ENCODE measurements at regions not wholly inside any gene's neighbourhood (a gene's known extent, or its start where the extent isn't known, plus 50 kb on each side); places are given as distances from the start of the nearest gene placed in this dataset.

- ATAC-seq (no peak), DNase-seq (no peak)
- no peak for TF ChIP-seq CTCF (IDR thresholded peaks at IDR 0.05)
- H3K27ac ChIP-seq: no peak overlapping the region
- intact Hi-C loops (cut with DNase I): no loop called here
- peaks cover 0 to 10% (median 8%) of the 10 kb centered on the region in 9 donors for H3K4me1 ChIP-seq
- 73 to 79% methylated on average over 5 of the region's 5 CpGs for WGBS, 2 donors
- no peak overlapping the region for H3K4me3 ChIP-seq
- no peaks in the 10 kb centered on the region for H3K36me3 ChIP-seq
- H3K27me3 ChIP-seq: peaks cover 0 to 87% (median 72%) of the 10 kb centered on the region in 7 donors
- no peaks in the 10 kb centered on the region for H3K9me3 ChIP-seq
Observed at GRCh38 chr3:44026220-44026865, 215.3 kb upstream of the TOPAZ1 start.

GRCh38 chr3:44029100-44029499 is 212.6 kb upstream of the TOPAZ1 start:
- H3K4me3 ChIP-seq: no peak overlapping the region
- H3K27ac ChIP-seq: no peak overlapping the region
- intact Hi-C loops (cut with DNase I): no loop called here
- TF ChIP-seq CTCF (IDR thresholded peaks at IDR 0.05): no peak
- no peaks in the 10 kb centered on the region for H3K9me3 ChIP-seq
- no peaks in the 10 kb centered on the region for H3K36me3 ChIP-seq
- 81 to 83% methylated on average over 2 of the region's 2 CpGs for WGBS, 2 donors
- H3K4me1 ChIP-seq: no peaks in the 10 kb centered on the region
- peaks cover 0 to 66% (median 48%) of the 10 kb centered on the region in 7 donors for H3K27me3 ChIP-seq
- ATAC-seq: peak in 1 of 8 donors; percentile 30
- no peak for DNase-seq

- no peak for DNase-seq
- no peak for ATAC-seq
- no peak for TF ChIP-seq CTCF (IDR thresholded peaks at IDR 0.05)
- no peaks in the 10 kb centered on the region for H3K36me3 ChIP-seq
- WGBS, 2 donors: 86 to 88% methylated on average over 7 of the region's 7 CpGs
- H3K27ac ChIP-seq: no peak overlapping the region
- no peak overlapping the region for H3K4me3 ChIP-seq
- H3K4me1 ChIP-seq: no peaks in the 10 kb centered on the region
- intact Hi-C loops (cut with DNase I): no loop called here
- H3K9me3 ChIP-seq: no peaks in the 10 kb centered on the region
- peaks cover 0 to 60% (median 44%) of the 10 kb centered on the region in 7 donors for H3K27me3 ChIP-seq
Observed at GRCh38 chr3:44030285-44030684, 211.4 kb upstream of the TOPAZ1 start.

GRCh38 chr3:44030687-44031305 is 210.9 kb upstream of the TOPAZ1 start:
- Histone ChIP-seq H3K4me3 (no peak overlapping the region), H3K27me3 (peaks cover 0 to 60% (median 41%) of the 10 kb centered on the region in 7 donors), H3K27ac (no peak overlapping the region), H3K36me3 (no peaks in the 10 kb centered on the region), H3K4me1 (no peaks in the 10 kb centered on the region), H3K9me3 (no peaks in the 10 kb centered on the region)
- ATAC-seq: no peak
- 82 to 89% methylated on average over 1 of the region's 1 CpG for whole genome bisulfite sequencing, 2 donors
- no peak for DNase-seq
- intact Hi-C loops (cut with DNase I): no loop called here
- no peak for TF ChIP-seq CTCF (IDR thresholded peaks at IDR 0.05)
